Neural crest cell (in vitro differentiated cells): ENCODE measurements at regions not wholly inside any gene's neighbourhood (a gene's known extent, or its start where the extent isn't known, plus 50 kb on each side); places are given as distances from the start of the nearest gene placed in this dataset.

Experiments used
- DNase-seq: peaks from one replicate; pipeline ENCODE4 v3.0.0; 2021; ENCODE audit warnings: low read depth, mixed read lengths, low spot score
- H3K27ac Mint-ChIP-seq: one replicate; pipeline ENCODE4 v1.8.0; 2021; ENCODE audit warnings: mild to moderate bottlenecking, mixed read lengths; ENCODE audit not compliant: unreplicated experiment
- H3K27me3 Mint-ChIP-seq: 2 replicates; pipeline ENCODE4 v1.8.0; 2021; ENCODE audit warnings: low read depth, mild to moderate bottlenecking, mixed read lengths
- H3K36me3 Mint-ChIP-seq: 2 replicates; pipeline ENCODE4 v1.8.0; 2021; ENCODE audit warnings: low read depth, mild to moderate bottlenecking, mixed read lengths
- H3K4me1 Mint-ChIP-seq: 2 replicates; pipeline ENCODE4 v1.8.0; 2021; ENCODE audit warnings: mixed read lengths
- H3K4me3 Mint-ChIP-seq: one replicate; pipeline ENCODE4 v1.8.0; 2021; ENCODE audit warnings: mild to moderate bottlenecking, mixed read lengths
- H3K9me3 Mint-ChIP-seq: 2 replicates; pipeline ENCODE4 v1.8.0; 2021; ENCODE audit warnings: mixed read lengths
- TF ChIP-seq, protein P1 (sequence below): fragments of 200-600 bp; sonication (generic); conservative IDR thresholded peaks from 2 replicates; pipeline ENCODE4 v1.5.0; 2021; ENCODE audit warnings: antibody characterized with exemption, mild to moderate bottlenecking

DNA sequence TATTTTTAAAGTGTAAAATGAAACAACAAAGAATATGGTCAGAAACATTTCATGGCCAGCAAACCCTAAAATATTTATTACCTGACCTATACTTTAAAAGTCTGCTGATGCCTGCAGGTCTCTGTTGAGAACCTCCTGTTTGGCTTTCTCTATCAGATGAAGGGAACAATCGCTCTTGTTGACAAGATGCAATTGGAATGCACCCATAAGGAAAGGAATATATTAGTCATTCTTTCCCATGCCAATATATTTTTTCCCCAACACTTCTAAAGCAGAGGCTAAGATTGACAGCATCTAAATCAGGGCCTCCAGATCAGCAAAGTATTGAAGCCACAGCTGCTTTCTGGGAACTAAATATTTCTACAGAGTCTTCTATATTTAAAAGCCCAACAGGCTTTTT lies 897.8 kb downstream of the EPHA7 start:
- Mint-ChIP-seq H3K4me3 (no peak overlapping the region), H3K36me3 (no peaks in the 10 kb centered on the region), H3K27me3 (no peaks in the 10 kb centered on the region), H3K27ac (no peak overlapping the region), H3K9me3 (peaks cover 8% of the 10 kb centered on the region), H3K4me1 (no peaks in the 10 kb centered on the region)
- no peak for DNase-seq
- TF ChIP-seq, protein P1, sequence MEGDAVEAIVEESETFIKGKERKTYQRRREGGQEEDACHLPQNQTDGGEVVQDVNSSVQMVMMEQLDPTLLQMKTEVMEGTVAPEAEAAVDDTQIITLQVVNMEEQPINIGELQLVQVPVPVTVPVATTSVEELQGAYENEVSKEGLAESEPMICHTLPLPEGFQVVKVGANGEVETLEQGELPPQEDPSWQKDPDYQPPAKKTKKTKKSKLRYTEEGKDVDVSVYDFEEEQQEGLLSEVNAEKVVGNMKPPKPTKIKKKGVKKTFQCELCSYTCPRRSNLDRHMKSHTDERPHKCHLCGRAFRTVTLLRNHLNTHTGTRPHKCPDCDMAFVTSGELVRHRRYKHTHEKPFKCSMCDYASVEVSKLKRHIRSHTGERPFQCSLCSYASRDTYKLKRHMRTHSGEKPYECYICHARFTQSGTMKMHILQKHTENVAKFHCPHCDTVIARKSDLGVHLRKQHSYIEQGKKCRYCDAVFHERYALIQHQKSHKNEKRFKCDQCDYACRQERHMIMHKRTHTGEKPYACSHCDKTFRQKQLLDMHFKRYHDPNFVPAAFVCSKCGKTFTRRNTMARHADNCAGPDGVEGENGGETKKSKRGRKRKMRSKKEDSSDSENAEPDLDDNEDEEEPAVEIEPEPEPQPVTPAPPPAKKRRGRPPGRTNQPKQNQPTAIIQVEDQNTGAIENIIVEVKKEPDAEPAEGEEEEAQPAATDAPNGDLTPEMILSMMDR = no peak

DNA sequence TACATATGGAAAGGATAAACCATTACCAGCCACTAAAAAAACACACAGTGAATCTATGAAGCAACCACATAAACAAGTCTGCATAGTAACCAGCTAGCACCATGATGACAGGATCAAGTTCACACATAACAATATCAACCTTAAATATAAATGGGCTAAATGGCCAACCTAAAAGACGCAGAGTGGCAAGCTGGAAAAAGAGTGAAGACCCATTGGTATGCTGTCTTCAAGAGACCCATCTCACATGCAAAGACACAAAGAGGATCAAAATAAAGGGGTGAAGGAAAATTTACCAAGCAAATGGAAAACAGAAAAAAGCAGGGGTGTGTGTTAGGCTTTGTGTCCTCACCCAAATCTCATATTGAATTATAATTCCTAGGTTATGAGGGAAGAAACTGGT lies 909.2 kb downstream of the EPHA7 start:
- peaks cover 9% of the 10 kb centered on the region for H3K36me3 Mint-ChIP-seq
- H3K4me1 Mint-ChIP-seq = no peaks in the 10 kb centered on the region
- H3K9me3 Mint-ChIP-seq = peaks cover 15% of the 10 kb centered on the region
- H3K27ac Mint-ChIP-seq = no peak overlapping the region
- H3K27me3 Mint-ChIP-seq = no peaks in the 10 kb centered on the region
- no peak for DNase-seq
- TF ChIP-seq, protein P1 = no peak
- H3K4me3 Mint-ChIP-seq = no peak overlapping the region

DNA sequence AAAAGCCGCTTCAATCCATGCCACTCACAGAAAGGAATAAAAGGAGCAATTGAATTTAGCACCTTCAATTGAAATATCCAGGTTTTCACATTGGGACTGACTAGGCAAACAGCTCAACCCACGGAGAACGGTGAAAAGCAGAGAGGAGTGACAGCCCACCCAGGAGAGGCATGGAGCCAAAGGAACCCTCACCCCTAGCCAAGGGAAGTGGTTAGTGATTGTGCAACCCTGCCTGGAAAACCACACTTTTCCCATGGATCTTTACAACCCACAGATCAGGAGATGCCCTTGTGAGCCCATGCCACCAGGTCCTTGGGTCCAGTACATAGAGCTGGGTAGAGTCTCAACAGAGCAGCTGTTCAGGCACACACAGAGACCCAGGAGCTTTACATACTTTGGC lies 911.8 kb downstream of the EPHA7 start:
- H3K9me3 Mint-ChIP-seq = peaks cover 14% of the 10 kb centered on the region
- DNase-seq = no peak
- H3K4me1 Mint-ChIP-seq = no peaks in the 10 kb centered on the region
- no peak overlapping the region for H3K27ac Mint-ChIP-seq
- peaks cover 9% of the 10 kb centered on the region for H3K36me3 Mint-ChIP-seq
- TF ChIP-seq, protein P1 = no peak
- no peaks in the 10 kb centered on the region for H3K27me3 Mint-ChIP-seq
- no peak overlapping the region for H3K4me3 Mint-ChIP-seq

- peaks cover 7% of the 10 kb centered on the region for H3K4me1 Mint-ChIP-seq
- H3K9me3 Mint-ChIP-seq = peaks cover 3% of the 10 kb centered on the region
- TF ChIP-seq, protein P1 = no peak
- H3K27ac Mint-ChIP-seq = no peak overlapping the region
- H3K36me3 Mint-ChIP-seq = peaks cover 3% of the 10 kb centered on the region
- H3K4me3 Mint-ChIP-seq = no peak overlapping the region
- no peak for DNase-seq
- no peaks in the 10 kb centered on the region for H3K27me3 Mint-ChIP-seq
These were observed 914.9 kb downstream of the EPHA7 start for GRCh38 chr6:92504509-92504908.

- H3K4me1 Mint-ChIP-seq = peaks cover 17% of the 10 kb centered on the region
- no peaks in the 10 kb centered on the region for H3K27me3 Mint-ChIP-seq
- TF ChIP-seq, protein P1 = no peak
- no peaks in the 10 kb centered on the region for H3K9me3 Mint-ChIP-seq
- H3K27ac Mint-ChIP-seq = no peak overlapping the region
- DNase-seq = no peak
- H3K4me3 Mint-ChIP-seq = no peak overlapping the region
- no peaks in the 10 kb centered on the region for H3K36me3 Mint-ChIP-seq
These were observed 922.1 kb downstream of the EPHA7 start for GRCh38 chr6:92497281-92497680.

- no peaks in the 10 kb centered on the region for H3K9me3 Mint-ChIP-seq
- peaks cover 17% of the 10 kb centered on the region for H3K4me1 Mint-ChIP-seq
- no peaks in the 10 kb centered on the region for H3K36me3 Mint-ChIP-seq
- H3K27me3 Mint-ChIP-seq = no peaks in the 10 kb centered on the region
- H3K27ac Mint-ChIP-seq = no peak overlapping the region
- DNase-seq = no peak
- TF ChIP-seq, protein P1 = no peak
- no peak overlapping the region for H3K4me3 Mint-ChIP-seq
These were observed 922.8 kb downstream of the EPHA7 start for GRCh38 chr6:92496527-92496926.
